WTC11 (cell line): ENCODE measurements at regions not wholly inside any gene's neighbourhood (a gene's known extent, or its start where the extent isn't known, plus 50 kb on each side); places are given as distances from the start of the nearest gene placed in this dataset.

ENCODE experiments used
- ATAC-seq: fragments of 200-7000 bp; cut with Tn5 transposase; 2 replicates; pipeline ENCODE4 v1.10.0; 2021; ENCODE audit warnings: mild to moderate bottlenecking, moderate library complexity
- CTCF ChIA-PET: fragments of 300-600 bp; sonication (Branson Sonifier 250); formaldehyde crosslinking; loops from one replicate; lab custom pipeline; 2021; ENCODE audit warnings: antibody characterized with exemption; lab: Charles Lee
- POLR2A ChIA-PET: fragments of 350-600 bp; sonication (Branson Sonifier 250); formaldehyde crosslinking; loops from one replicate; lab custom pipeline; 2021; ENCODE audit warnings: antibody characterized with exemption; lab: Charles Lee
- DNase-seq: peaks from one replicate; pipeline ENCODE4 v3.0.0; 2021; ENCODE audit warnings: low spot score
- H3K27ac Mint-ChIP-seq: 2 replicates; pipeline ENCODE4 v1.8.0; 2021; ENCODE audit warnings: mixed read lengths
- H3K27me3 Mint-ChIP-seq: 2 replicates; pipeline ENCODE4 v1.8.0; 2021; ENCODE audit warnings: low read depth, mild to moderate bottlenecking, moderate library complexity, mixed read lengths
- H3K36me3 Mint-ChIP-seq: 2 replicates; pipeline ENCODE4 v1.8.0; 2021; ENCODE audit warnings: mixed read lengths
- H3K4me1 Mint-ChIP-seq: 2 replicates; pipeline ENCODE4 v1.8.0; 2022; ENCODE audit warnings: mixed read lengths
- H3K4me3 Mint-ChIP-seq: 2 replicates; pipeline ENCODE4 v1.8.0; 2021; ENCODE audit warnings: mild to moderate bottlenecking, moderate library complexity, mixed read lengths
- H3K9me3 Mint-ChIP-seq: 2 replicates; pipeline ENCODE4 v1.8.0; 2021; ENCODE audit warnings: mixed read lengths
- CREM ChIP-seq: sonication (generic); formaldehyde crosslinking; IDR thresholded peaks from 2 replicates; pipeline ENCODE4 v1.8.1; 2022; ENCODE audit warnings: mild to moderate bottlenecking, missing genetic modification reagents, moderate library complexity
- ELF4 ChIP-seq: sonication (generic); formaldehyde crosslinking; IDR thresholded peaks from 2 replicates; pipeline ENCODE4 v1.8.1; 2022; ENCODE audit warnings: low read depth, mild to moderate bottlenecking, moderate library complexity, missing genetic modification reagents
- FOXK1 ChIP-seq: sonication (generic); formaldehyde crosslinking; IDR thresholded peaks from 2 replicates; pipeline ENCODE4 v1.8.0; 2022; ENCODE audit warnings: mild to moderate bottlenecking, moderate library complexity, missing genetic modification reagents
- FOXP4 ChIP-seq: sonication (generic); formaldehyde crosslinking; IDR thresholded peaks from 2 replicates; pipeline ENCODE4 v1.8.0; 2022; ENCODE audit warnings: mild to moderate bottlenecking, missing genetic modification reagents
- GTF2I ChIP-seq: fragments of 250-450 bp; sonication (Bioruptor Pico); conservative IDR thresholded peaks from 2 replicates; pipeline ENCODE4 v1.4.0; 2021; ENCODE audit warnings: mild to moderate bottlenecking
- JUN ChIP-seq: sonication (generic); formaldehyde crosslinking; IDR thresholded peaks from 2 replicates; pipeline ENCODE4 v1.8.0; 2023; ENCODE audit warnings: mild to moderate bottlenecking, missing genetic modification reagents
- MXD4 ChIP-seq: fragments of 250-450 bp; sonication (Bioruptor Pico); IDR thresholded peaks from 2 replicates; pipeline ENCODE4 v1.8.0; 2021; ENCODE audit warnings: mild to moderate bottlenecking, moderate library complexity, borderline replicate concordance
- OVOL2 ChIP-seq: fragments of 250-450 bp; sonication (Bioruptor Pico); IDR thresholded peaks from 2 replicates; pipeline ENCODE4 v1.9.0; 2021; ENCODE audit warnings: mild to moderate bottlenecking, borderline replicate concordance
- SMAD3 ChIP-seq: sonication (generic); formaldehyde crosslinking; IDR thresholded peaks from 2 replicates; pipeline ENCODE4 v1.8.0; 2022; ENCODE audit warnings: missing genetic modification reagents, mild to moderate bottlenecking, borderline replicate concordance
- USF1 ChIP-seq: sonication (generic); formaldehyde crosslinking; IDR thresholded peaks from 2 replicates; pipeline ENCODE4 v1.8.0; 2022; ENCODE audit warnings: mild to moderate bottlenecking, missing genetic modification reagents
- ZBTB21 ChIP-seq: sonication (generic); formaldehyde crosslinking; IDR thresholded peaks from 2 replicates; pipeline ENCODE4 v1.8.1; 2023; ENCODE audit warnings: mild to moderate bottlenecking, missing genetic modification reagents, borderline replicate concordance
- ZBTB43 ChIP-seq: sonication (generic); formaldehyde crosslinking; IDR thresholded peaks from 2 replicates; pipeline ENCODE4 v1.8.1; 2023; ENCODE audit warnings: mild to moderate bottlenecking, missing genetic modification reagents
- ZMAT4 ChIP-seq: fragments of 250-450 bp; sonication (Bioruptor Pico); IDR thresholded peaks from 2 replicates; pipeline ENCODE4 v1.9.0; 2021; ENCODE audit warnings: mild to moderate bottlenecking
- ZNF232 ChIP-seq: sonication (generic); formaldehyde crosslinking; IDR thresholded peaks from 2 replicates; pipeline ENCODE4 v1.8.0; 2022; ENCODE audit warnings: mild to moderate bottlenecking, missing genetic modification reagents
- ZNF317 ChIP-seq: sonication (generic); formaldehyde crosslinking; IDR thresholded peaks from 2 replicates; pipeline ENCODE4 v1.8.1; 2023; ENCODE audit warnings: low read depth, mild to moderate bottlenecking, moderate library complexity, missing genetic modification reagents, borderline replicate concordance
- ZNF423 ChIP-seq: fragments of 250-450 bp; sonication (Bioruptor Pico); IDR thresholded peaks from 2 replicates; pipeline ENCODE4 v2.1.2; 2022; ENCODE audit warnings: mild to moderate bottlenecking, moderate library complexity
- ZNF512 ChIP-seq: sonication (generic); formaldehyde crosslinking; IDR thresholded peaks from 2 replicates; pipeline ENCODE4 v1.8.1; 2022; ENCODE audit warnings: missing genetic modification reagents, borderline replicate concordance
- ZNF532 ChIP-seq: fragments of 250-450 bp; sonication (Bioruptor Pico); IDR thresholded peaks from 2 replicates; pipeline ENCODE4 v1.9.0; 2021; ENCODE audit warnings: mild to moderate bottlenecking, borderline replicate concordance

GRCh38 chr5:35331956-35332950, 102.0 kb upstream of the PRLR start:
- Mint-ChIP-seq H3K27me3 (no peaks in the 10 kb centered on the region), H3K9me3 (peaks cover 17% of the 10 kb centered on the region), H3K4me1 (peaks cover 42% of the 10 kb centered on the region), H3K4me3 (no peak overlapping the region), H3K27ac (no peak overlapping the region), H3K36me3 (no peaks in the 10 kb centered on the region; the same call in 1 of the 2 replicates)
- peak; percentile 64 for ATAC-seq
- CTCF ChIA-PET: interaction anchor here (1.0 kb wide), 1 partner anchor 133 kb away, joined by 3 read pairs; no protein-coding TSS in a partner anchor
- POLR2A ChIA-PET: interaction anchor here (0.6 to 1.2 kb wide), 2 partner anchors 88 to 258 kb away, joined by 3 to 7 read pairs; no protein-coding TSS in a partner anchor
- no peak for TF ChIP-seq ZNF532 (CRISPR knock-in tag)
- TF ChIP-seq USF1: no peak
- no peak for TF ChIP-seq ZNF232 (CRISPR knock-in tag)
- TF ChIP-seq, all 79 proteins: peak for 0
- no peak for DNase-seq

- POLR2A ChIA-PET: no interaction called here
- no peak for TF ChIP-seq ZBTB43
- TF ChIP-seq ZNF423: no peak
- no peak for TF ChIP-seq SMAD3 (CRISPR knock-in tag)
- no peak for TF ChIP-seq ZNF317 (CRISPR knock-in tag)
- TF ChIP-seq ZMAT4 (CRISPR knock-in tag): no peak
- no peak for TF ChIP-seq CREM (CRISPR knock-in tag)
- TF ChIP-seq FOXP4 (CRISPR knock-in tag): no peak
- TF ChIP-seq GTF2I (CRISPR knock-in tag): no peak
- TF ChIP-seq FOXK1 (CRISPR knock-in tag): no peak
- no peak for TF ChIP-seq MXD4 (CRISPR knock-in tag)
- TF ChIP-seq JUN (CRISPR knock-in tag): no peak
- no peak for TF ChIP-seq ELF4 (CRISPR knock-in tag)
- no peak for TF ChIP-seq OVOL2 (CRISPR knock-in tag)
- TF ChIP-seq ZBTB21 (CRISPR knock-in tag): no peak
- no peak for TF ChIP-seq ZNF512 (CRISPR knock-in tag)
- ATAC-seq (no peak), DNase-seq (no peak)
- Mint-ChIP-seq H3K27me3 (no peaks in the 10 kb centered on the region; the same call in 1 of the 2 replicates), H3K36me3 (no peaks in the 10 kb centered on the region), H3K4me3 (no peak overlapping the region), H3K4me1 (peaks cover under 1% of the 10 kb centered on the region; the same call in 1 of the 2 replicates), H3K27ac (no peak overlapping the region), H3K9me3 (peaks cover 20% of the 10 kb centered on the region)
- CTCF ChIA-PET: no interaction called here
These were observed 95.5 kb upstream of the PRLR start for GRCh38 chr5:35325836-35326235.
